Right lobe of liver (tissue), 6 donors: ENCODE measurements at regions not wholly inside any gene's neighbourhood (a gene's known extent, or its start where the extent isn't known, plus 50 kb on each side); places are given as distances from the start of the nearest gene placed in this dataset.

Experiments used
- ATAC-seq, 4 donors: fragments of 200-7000 bp; cut with Tn5 transposase; one replicate each; pipeline ENCODE4 v1.9.1; 2020; ENCODE audit warnings: mild to moderate bottlenecking in 4 of 4, moderate library complexity in 4 of 4
- DNase-seq, 3 donors: peaks; one replicate each; pipeline ENCODE4 v3.0.0-alpha.2; 2020
- H3K27ac ChIP-seq, 3 donors: fragments of 200-600 bp; one replicate each; pipeline ENCODE4 v1.8.0; 2022
- H3K27me3 ChIP-seq, 2 donors: fragments of 200-600 bp; one replicate each; pipeline ENCODE4 v1.8.0; 2022
- H3K36me3 ChIP-seq, 4 donors: fragments of 200-600 bp; sonication (generic) in 1 of 4; one replicate each; pipeline versions ENCODE4 v1.5.1 to v1.8.0; 2017 to 2022; ENCODE audit warnings: control low read depth in 1 of 4
- H3K4me1 ChIP-seq, 4 donors: fragments of 200-600 bp; sonication (generic) in 1 of 4; one replicate each; pipeline versions ENCODE4 v1.5.1 to v1.8.0; 2017 to 2022; ENCODE audit warnings: control low read depth in 1 of 4
- H3K4me3 ChIP-seq, 3 donors: fragments of 200-600 bp; one replicate each; pipeline ENCODE4 v1.8.0; 2022
- H3K9me3 ChIP-seq, 4 donors: fragments of 200-600 bp; sonication (generic) in 1 of 4; one replicate each; pipeline versions ENCODE4 v1.5.1 to v1.8.0; 2017 to 2022; ENCODE audit warnings: control low read depth in 1 of 4
- POLR2A ChIP-seq: fragments of 450-650 bp; IDR thresholded peaks from one replicate; pipeline ENCODE4 v1.6.1; 2017; ENCODE audit warnings: antibody characterized with exemption, mild to moderate bottlenecking
- WGBS: methylation state at CpG from one replicate; pipeline ENCODE4 v1.1.6; 2018; ENCODE audit warnings: low coverage, low lambda C conversion rate; ENCODE audit not compliant: insufficient coverage; ENCODE audit errors: missing lambda C conversion rate; 5-methylcytosine and 5-hydroxymethylcytosine counted together
- intact Hi-C, 2 donors: fragments of 100-400 bp; cut with DNase I; formaldehyde crosslinking; loops; one replicate each; pipeline versions ENCODE4 v1.11.2 to v1.14.1; 2022
- TF ChIP-seq, protein P1 (sequence below), 4 donors: fragments of 200-600 bp in 3 of 4; fragments of 450-650 bp in 1 of 4; IDR thresholded peaks; one replicate each; pipeline versions ENCODE4 v1.5.1 to v1.8.0; 2016 to 2022; ENCODE audit warnings: antibody characterized with exemption in 4 of 4, mild to moderate bottlenecking in 2 of 4
- donor health status: DM: no; HTN: yes; CAD: no.
- donor health status: DM: no; HTN: no; CAD: no.
- donor health status: DM: no; HTN: no; CAD: no.
- donor health status: DM: no; HTN: yes; CAD: no.
- donor health status: DM: no; HTN: yes; CAD: no.

DNA sequence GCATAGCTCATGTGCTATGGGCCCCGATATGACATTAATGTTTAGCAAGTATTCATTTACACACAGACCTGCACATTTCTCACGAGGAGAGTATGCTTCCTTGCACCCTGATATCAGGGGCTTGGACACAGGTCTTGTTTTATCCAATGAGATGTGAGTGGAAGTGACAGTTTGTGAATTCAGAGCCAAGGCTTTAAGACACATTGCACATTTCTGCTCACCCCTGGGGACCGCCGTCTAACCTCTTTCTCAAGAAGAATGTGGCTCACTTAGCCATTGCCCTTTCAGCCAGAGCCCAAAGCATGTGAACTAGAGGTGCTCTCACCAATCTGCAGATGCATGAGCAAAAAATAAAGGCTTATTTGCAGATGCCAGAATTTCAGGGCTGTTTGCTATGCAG is 116.1 kb upstream of the C16orf82 start:
- no peaks in the 10 kb centered on the region for H3K9me3 ChIP-seq
- no peak for DNase-seq
- no peaks in the 10 kb centered on the region for H3K36me3 ChIP-seq
- TF ChIP-seq, protein P1, sequence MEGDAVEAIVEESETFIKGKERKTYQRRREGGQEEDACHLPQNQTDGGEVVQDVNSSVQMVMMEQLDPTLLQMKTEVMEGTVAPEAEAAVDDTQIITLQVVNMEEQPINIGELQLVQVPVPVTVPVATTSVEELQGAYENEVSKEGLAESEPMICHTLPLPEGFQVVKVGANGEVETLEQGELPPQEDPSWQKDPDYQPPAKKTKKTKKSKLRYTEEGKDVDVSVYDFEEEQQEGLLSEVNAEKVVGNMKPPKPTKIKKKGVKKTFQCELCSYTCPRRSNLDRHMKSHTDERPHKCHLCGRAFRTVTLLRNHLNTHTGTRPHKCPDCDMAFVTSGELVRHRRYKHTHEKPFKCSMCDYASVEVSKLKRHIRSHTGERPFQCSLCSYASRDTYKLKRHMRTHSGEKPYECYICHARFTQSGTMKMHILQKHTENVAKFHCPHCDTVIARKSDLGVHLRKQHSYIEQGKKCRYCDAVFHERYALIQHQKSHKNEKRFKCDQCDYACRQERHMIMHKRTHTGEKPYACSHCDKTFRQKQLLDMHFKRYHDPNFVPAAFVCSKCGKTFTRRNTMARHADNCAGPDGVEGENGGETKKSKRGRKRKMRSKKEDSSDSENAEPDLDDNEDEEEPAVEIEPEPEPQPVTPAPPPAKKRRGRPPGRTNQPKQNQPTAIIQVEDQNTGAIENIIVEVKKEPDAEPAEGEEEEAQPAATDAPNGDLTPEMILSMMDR (IDR thresholded peaks at IDR 0.05): no peak
- no peak for TF ChIP-seq POLR2A
- H3K4me3 ChIP-seq: no peak overlapping the region
- no peak overlapping the region for H3K27ac ChIP-seq
- ATAC-seq: no peak
- intact Hi-C loops: no loop called here
- no peaks in the 10 kb centered on the region for H3K27me3 ChIP-seq
- WGBS: 40% methylated on average over 2 of the region's 4 CpGs
- no peaks in the 10 kb centered on the region for H3K4me1 ChIP-seq

DNA sequence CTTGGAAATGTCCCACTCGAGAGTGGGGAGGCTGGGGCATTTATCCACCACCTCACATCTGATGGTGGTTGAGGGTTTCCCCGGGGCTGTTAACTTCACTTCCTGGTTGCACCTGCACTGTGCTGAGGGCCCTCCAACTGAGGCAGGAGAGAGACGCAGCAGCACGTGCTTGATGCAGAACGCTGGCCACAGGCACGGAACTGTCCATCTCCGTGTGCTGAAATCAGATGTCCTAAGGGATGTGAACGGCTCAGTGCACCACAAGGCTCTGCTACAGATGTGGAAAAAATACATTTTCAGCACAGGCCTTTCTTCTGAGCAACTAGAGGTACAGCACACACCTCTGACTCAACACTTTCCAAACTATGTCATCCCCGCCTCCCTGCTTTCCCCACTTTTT is 114.8 kb upstream of the C16orf82 start:
- Histone ChIP-seq H3K9me3 (no peaks in the 10 kb centered on the region), H3K36me3 (no peaks in the 10 kb centered on the region), H3K4me1 (no peaks in the 10 kb centered on the region), H3K27ac (no peak overlapping the region), H3K27me3 (no peaks in the 10 kb centered on the region), H3K4me3 (no peak overlapping the region)
- DNase-seq: no peak
- intact Hi-C loops: no loop called here
- 14% methylated on average over 5 of the region's 9 CpGs for WGBS
- no peak for ATAC-seq
- TF ChIP-seq, protein P1 (IDR thresholded peaks at IDR 0.05): no peak
- no peak for TF ChIP-seq POLR2A

DNA sequence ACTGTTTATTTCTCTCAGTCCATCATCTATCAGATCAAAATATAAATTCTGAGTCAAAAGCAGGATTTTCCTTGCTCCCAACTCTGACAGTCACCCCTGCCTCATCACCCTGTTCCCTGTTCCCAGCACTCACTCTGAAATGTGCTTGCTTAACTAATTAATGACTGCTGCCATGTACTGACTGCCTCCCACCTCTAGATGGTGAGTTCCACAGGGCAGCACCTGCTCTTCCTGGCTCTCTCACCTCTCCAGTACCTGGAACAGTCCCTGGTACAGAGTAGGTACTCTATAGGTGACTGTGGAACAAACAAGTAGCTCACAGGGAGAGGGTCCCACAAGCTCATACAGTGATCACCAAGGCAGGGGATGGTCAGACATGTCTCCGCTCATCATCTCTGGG is 114.3 kb upstream of the C16orf82 start:
- no peak overlapping the region for H3K4me3 ChIP-seq
- H3K36me3 ChIP-seq: no peaks in the 10 kb centered on the region
- WGBS: 75% methylated on average over 1 of the region's 1 CpG
- H3K9me3 ChIP-seq: no peaks in the 10 kb centered on the region
- no peaks in the 10 kb centered on the region for H3K4me1 ChIP-seq
- intact Hi-C loops: no loop called here
- ATAC-seq (no peak), DNase-seq (no peak)
- TF ChIP-seq, protein P1 (IDR thresholded peaks at IDR 0.05): no peak
- no peak for TF ChIP-seq POLR2A
- no peak overlapping the region for H3K27ac ChIP-seq
- no peaks in the 10 kb centered on the region for H3K27me3 ChIP-seq

DNA sequence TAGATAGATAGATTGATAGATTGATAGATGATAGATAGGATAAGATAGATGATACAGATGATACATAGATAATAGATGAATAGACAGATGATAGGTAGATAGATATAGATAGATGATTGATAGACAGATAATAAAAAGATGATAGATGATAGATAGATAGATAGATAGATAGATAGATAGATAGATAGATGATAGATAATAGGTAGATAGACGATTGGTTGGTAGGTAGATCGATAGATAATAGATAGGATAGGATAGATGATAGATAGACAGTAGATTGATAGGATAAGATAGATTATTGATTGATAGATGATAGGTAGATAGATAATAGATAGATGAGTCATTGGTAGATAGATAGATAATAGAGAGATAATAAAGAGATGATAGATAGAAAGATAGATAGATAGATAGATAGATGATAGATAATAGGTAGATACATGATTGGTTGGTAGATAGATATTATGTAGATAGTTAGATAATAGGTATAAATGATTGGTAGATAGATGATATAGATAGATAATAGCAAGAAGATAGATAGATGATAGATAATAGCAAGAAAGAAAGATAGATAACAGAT is 109.4 kb upstream of the C16orf82 start:
- ATAC-seq (no peak), DNase-seq (no peak)
- H3K27ac ChIP-seq: no peak overlapping the region
- TF ChIP-seq POLR2A: no peak
- TF ChIP-seq, protein P1 (IDR thresholded peaks at IDR 0.05): no peak
- H3K36me3 ChIP-seq: no peaks in the 10 kb centered on the region
- no peak overlapping the region for H3K4me3 ChIP-seq
- intact Hi-C loops: no loop called here
- no peaks in the 10 kb centered on the region for H3K27me3 ChIP-seq
- 44% methylated on average over 2 of the region's 2 CpGs for WGBS
- H3K9me3 ChIP-seq: no peaks in the 10 kb centered on the region
- H3K4me1 ChIP-seq: no peaks in the 10 kb centered on the region
